Loucy (cell line): ENCODE measurements at regions not wholly inside any gene's neighbourhood (a gene's known extent, or its start where the extent isn't known, plus 50 kb on each side); places are given as distances from the start of the nearest gene placed in this dataset.

Source experiments
- CTCF ChIP-seq: fragments of 200-600 bp; sonication (generic); conservative IDR thresholded peaks from 2 replicates; pipeline ENCODE4 v1.5.1; 2014; ENCODE audit warnings: mild to moderate bottlenecking, antibody characterized with exemption, low read length
- EZH2phosphoT487 ChIP-seq: fragments of 200-600 bp; IDR thresholded peaks from 2 replicates; pipeline ENCODE4 v1.6.1; 2018; ENCODE audit warnings: antibody characterized with exemption, mild to moderate bottlenecking, moderate library complexity, borderline replicate concordance

DNA sequence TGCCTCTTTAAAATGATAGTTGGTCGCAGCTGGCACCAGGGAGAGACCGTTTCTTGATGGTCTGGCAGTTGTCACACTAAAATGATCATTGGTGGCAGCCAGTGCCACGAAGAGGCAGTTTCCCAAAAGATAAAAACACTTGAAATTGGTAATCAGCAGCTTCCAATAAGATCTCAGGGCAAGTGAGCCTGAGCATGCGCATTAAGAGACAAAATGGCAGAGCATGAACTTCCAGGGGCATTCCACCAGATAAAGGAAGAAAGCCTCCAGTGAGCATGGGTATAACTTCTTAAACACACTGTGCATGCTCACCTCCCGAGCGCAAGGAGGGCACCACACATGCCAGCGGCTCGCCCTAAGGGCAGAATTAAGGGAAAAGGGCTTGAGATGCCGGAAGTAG is 1594.2 kb upstream of the CDH9 start:
- TF ChIP-seq CTCF (no peak), EZH2phosphoT487 (no peak)
